HCT116 (cell line): ENCODE measurements at regions not wholly inside any gene's neighbourhood (a gene's known extent, or its start where the extent isn't known, plus 50 kb on each side); places are given as distances from the start of the nearest gene placed in this dataset.

Source experiments
- ATAC-seq: fragments of 200-7000 bp; cut with Tn5 transposase; 2 replicates; pipeline ENCODE4 v1.9.1; 2020; ENCODE audit warnings: mild to moderate bottlenecking, moderate library complexity
- BruUV-seq: library from RNA; stranded (reverse); fragments of 400-500 nt; replicated peaks from 2 replicates; lab custom pipeline; 2021; lab: Mats Ljungman, UMichigan
- CTCF ChIA-PET: fragments of 300-600 bp; sonication (Branson Sonifier 250); formaldehyde crosslinking; loops from one replicate; lab custom pipeline; 2021; ENCODE audit warnings: antibody characterized with exemption; lab: Charles Lee
- POLR2A ChIA-PET: fragments of 300-600, 350-600 bp; sonication (Branson Sonifier 250); formaldehyde crosslinking; loops from one replicate; lab custom pipeline; 2021; ENCODE audit warnings: antibody characterized with exemption; lab: Charles Lee
- RAD21 ChIA-PET, 2 experiments: fragments of 300-600 bp; sonication (Branson Sonifier 250); formaldehyde crosslinking; loops; one replicate each; lab custom pipeline; 2023; ENCODE audit warnings: low total read pairs in 2 of 2; ENCODE audit not compliant: uncharacterized antibody in 2 of 2, unreplicated experiment in 2 of 2, low non-redundant PET in 1 of 2; lab: Charles Lee
- DNase-seq: peaks from one replicate; pipeline ENCODE4 v3.0.0-alpha.2; 2010; ENCODE audit warnings: low read depth, low spot score
- H2AFZ ChIP-seq: fragments of 200-600 bp; shearing (Covaris generic), sonication (generic); 2 replicates; pipeline ENCODE4 v1.6.1; 2017; ENCODE audit warnings: low read depth, mixed run types, mixed read lengths, antibody characterized with exemption, low read length; ENCODE audit not compliant: poor library complexity, severe bottlenecking
- H3K27ac ChIP-seq: 2 replicates; pipeline ENCODE4 v1.5.1; 2012; ENCODE audit warnings: low read depth, low read length
- H3K27me3 ChIP-seq: fragments of 200-600 bp; sonication (generic); 2 replicates; pipeline ENCODE4 v1.6.1; 2016; ENCODE audit warnings: mixed run types, low read length, mixed read lengths; ENCODE audit not compliant: insufficient read depth
- H3K36me3 ChIP-seq, 2 experiments: fragments of 200-500 bp in 1 of 2; fragments of 200-600 bp in 1 of 2; sonication (Bioruptor generic) in 1 of 2; sonication (generic) in 1 of 2; 2 replicates each; pipeline versions ENCODE4 v1.5.1 to v1.6.1; 2014 to 2016; ENCODE audit warnings: low read length in 2 of 2, inconsistent platforms in 1 of 2, mixed read lengths in 1 of 2, mixed run types in 1 of 2; ENCODE audit not compliant: insufficient read depth in 2 of 2, control insufficient read depth in 1 of 2
- H3K4me1 ChIP-seq, 2 experiments: fragments of 200-600 bp in 1 of 2; sonication (generic) in 1 of 2; 2 replicates each; pipeline versions ENCODE4 v1.5.1 to v1.6.1; 2012 to 2017; ENCODE audit warnings: low read length in 2 of 2, inconsistent platforms in 1 of 2, mild to moderate bottlenecking in 1 of 2, mixed read lengths in 1 of 2, mixed run types in 1 of 2, moderate library complexity in 1 of 2; ENCODE audit not compliant: insufficient read depth in 2 of 2, control insufficient read depth in 1 of 2
- H3K4me2 ChIP-seq: fragments of 200-600 bp; sonication (generic); 2 replicates; pipeline ENCODE4 v1.6.1; 2017; ENCODE audit warnings: mixed run types, low read length, mixed read lengths
- H3K4me3 ChIP-seq, 2 experiments: fragments of 200-600 bp in 1 of 2; sonication (generic) in 1 of 2; replicated peaks in 1 of 2; 2 replicates each; pipeline ENCODE4 v1.5.1; 2011 to 2016; ENCODE audit warnings: low read length in 2 of 2, control low read depth in 1 of 2, low read depth in 1 of 2, mild to moderate bottlenecking in 1 of 2, mixed read lengths in 1 of 2, mixed run types in 1 of 2
- H3K79me2 ChIP-seq: fragments of 200-600 bp; sonication (generic); 2 replicates; pipeline ENCODE4 v1.6.1; 2017; ENCODE audit warnings: mild to moderate bottlenecking, mixed run types, low read length, moderate library complexity, mixed read lengths; ENCODE audit not compliant: insufficient read depth
- H3K9ac ChIP-seq: fragments of 200-600 bp; sonication (generic); 2 replicates; pipeline ENCODE4 v1.6.1; 2016; ENCODE audit warnings: low read length, mixed read lengths
- H3K9me2 ChIP-seq: fragments of 200-600 bp; sonication (generic), shearing (Covaris generic); 2 replicates; pipeline ENCODE4 v1.6.1; 2017; ENCODE audit warnings: mixed run types, mild to moderate bottlenecking, moderate library complexity; ENCODE audit not compliant: insufficient read depth
- H3K9me3 ChIP-seq, 2 experiments: fragments of 200-500 bp in 1 of 2; fragments of 200-600 bp in 1 of 2; sonication (Bioruptor generic) in 1 of 2; sonication (generic) in 1 of 2; 2 replicates each; pipeline ENCODE4 v1.6.1; 2014 to 2017; ENCODE audit warnings: low read length in 2 of 2, mixed read lengths in 2 of 2, inconsistent platforms in 1 of 2, low read depth in 1 of 2, mild to moderate bottlenecking in 1 of 2, mixed run types in 1 of 2, moderate library complexity in 1 of 2; ENCODE audit not compliant: control insufficient read depth in 1 of 2, insufficient read depth in 1 of 2
- H4K20me1 ChIP-seq: fragments of 200-600 bp; sonication (generic), shearing (Covaris generic); 2 replicates; pipeline ENCODE4 v1.6.1; 2017; ENCODE audit warnings: mixed run types, mild to moderate bottlenecking, moderate library complexity; ENCODE audit not compliant: insufficient read depth
- CBX3 ChIP-seq: IDR thresholded peaks from 2 replicates; pipeline ENCODE4 v1.6.1; 2012; ENCODE audit warnings: low read depth
- EGR1 ChIP-seq: IDR thresholded peaks from 2 replicates; pipeline ENCODE4 v1.6.1; 2012; ENCODE audit warnings: low read depth
- ELF1 ChIP-seq: IDR thresholded peaks from 2 replicates; pipeline ENCODE4 v1.6.1; 2012; ENCODE audit warnings: low read depth, borderline replicate concordance
- JUND ChIP-seq: IDR thresholded peaks from 2 replicates; pipeline ENCODE4 v1.6.1; 2012
- POLR2AphosphoS5 ChIP-seq: IDR thresholded peaks from 2 replicates; pipeline ENCODE4 v1.6.1; 2011; ENCODE audit warnings: mild to moderate bottlenecking, low read depth, low read length, moderate library complexity
- RAD21 ChIP-seq: IDR thresholded peaks from 2 replicates; pipeline ENCODE4 v1.6.1; 2012; ENCODE audit warnings: low read depth, mild to moderate bottlenecking
- SP1 ChIP-seq: IDR thresholded peaks from 2 replicates; pipeline ENCODE4 v1.6.1; 2012; ENCODE audit warnings: low read depth
- SRF ChIP-seq: IDR thresholded peaks from 2 replicates; pipeline ENCODE4 v1.6.1; 2012; ENCODE audit warnings: low read depth
- TCF7L2 ChIP-seq: IDR thresholded peaks from 2 replicates; pipeline ENCODE4 v1.7.0; 2011; ENCODE audit warnings: borderline replicate concordance, inconsistent platforms; ENCODE audit not compliant: insufficient read depth, insufficient read length; ENCODE audit errors: extremely low read depth
- YY1 ChIP-seq: IDR thresholded peaks from 2 replicates; pipeline ENCODE4 v1.6.1; 2011; ENCODE audit warnings: low read length, low read depth, moderate library complexity, mild to moderate bottlenecking; ENCODE audit not compliant: insufficient replicate concordance; ENCODE audit errors: extremely low read depth
- ZFX ChIP-seq: fragments of 450-650 bp; IDR thresholded peaks from 2 replicates; pipeline ENCODE4 v1.6.1; 2017
- ZNF274 ChIP-seq: fragments of 200-500 bp; sonication (Bioruptor generic); IDR thresholded peaks from 2 replicates; pipeline ENCODE4 v1.6.1; 2014; ENCODE audit warnings: mild to moderate bottlenecking, low read depth, low read length, inconsistent platforms
- intact Hi-C: fragments of 100-400 bp; cut with micrococcal nuclease; formaldehyde crosslinking; loops from 2 replicates; pipeline ENCODE4 v1.10.0; 2022
- TF ChIP-seq, protein P1 (sequence below): IDR thresholded peaks from 2 replicates; pipeline ENCODE4 v1.6.1; 2012
- TF ChIP-seq, protein P2 (sequence below): IDR thresholded peaks from 2 replicates; pipeline ENCODE4 v1.6.1; 2012; ENCODE audit warnings: low read depth
- TF ChIP-seq, protein P3 (sequence below): IDR thresholded peaks from 2 replicates; pipeline ENCODE4 v1.6.1; 2012
- TF ChIP-seq, protein P4 (sequence below), 3 experiments: fragments of 200-600 bp in 1 of 3; sonication (generic) in 1 of 3; IDR thresholded peaks in 2 of 3; conservative IDR thresholded peaks in 1 of 3; 2 replicates each; pipeline ENCODE4 v1.5.1; 2012 to 2017; ENCODE audit warnings: low read depth in 2 of 3, low read length in 2 of 3, antibody characterized with exemption in 1 of 3, borderline replicate concordance in 1 of 3, control low read depth in 1 of 3, mild to moderate bottlenecking in 1 of 3, mixed read lengths in 1 of 3, mixed run types in 1 of 3, moderate library complexity in 1 of 3; ENCODE audit not compliant: insufficient read depth in 1 of 3

DNA sequence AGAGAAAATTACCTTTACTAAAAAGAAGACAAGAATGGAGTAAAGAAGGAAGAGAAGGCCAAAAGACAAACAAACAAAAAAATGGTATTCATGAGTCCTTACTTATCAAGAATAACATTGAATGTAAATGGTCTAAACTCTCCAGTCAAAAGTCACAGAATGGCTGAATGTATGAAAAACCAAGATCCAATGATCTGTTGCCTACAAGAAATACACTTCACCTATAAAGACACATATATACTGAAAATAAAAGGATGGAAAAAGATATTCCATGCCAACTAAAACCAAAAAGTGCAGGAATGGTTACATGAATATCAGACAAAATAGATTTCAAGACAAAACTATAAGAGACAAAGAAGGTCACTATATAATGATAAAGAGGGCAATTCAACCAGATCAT, 65.0 kb upstream of the ASXL3 start:
- no peaks in the 10 kb centered on the region for H3K27me3 ChIP-seq
- ChIA-PET CTCF (no interaction called here), RAD21 (no interaction called here), POLR2A (no interaction called here)
- ATAC-seq, result no peak
- BruUV-seq, result no TSS peak
- peaks cover 11 to 12% of the 10 kb centered on the region in 2 experiments; a peak in 2 of 4 replicates for H3K9me3 ChIP-seq
- H3K36me3 ChIP-seq, result no peaks in the 10 kb centered on the region
- H3K4me2 ChIP-seq, result no peak overlapping the region
- intact Hi-C loops, result no loop called here
- H3K4me1 ChIP-seq, result no peaks in the 10 kb centered on the region
- no peak overlapping the region for H3K4me3 ChIP-seq
- DNase-seq, result no peak
- H2AFZ ChIP-seq, result no peak overlapping the region
- no peak overlapping the region for H3K9ac ChIP-seq
- no peak for TF ChIP-seq SP1
- TF ChIP-seq, protein P1, sequence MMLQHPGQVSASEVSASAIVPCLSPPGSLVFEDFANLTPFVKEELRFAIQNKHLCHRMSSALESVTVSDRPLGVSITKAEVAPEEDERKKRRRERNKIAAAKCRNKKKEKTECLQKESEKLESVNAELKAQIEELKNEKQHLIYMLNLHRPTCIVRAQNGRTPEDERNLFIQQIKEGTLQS, result no peak
- H3K27ac ChIP-seq, result no peak overlapping the region
- H4K20me1 ChIP-seq, result no peaks in the 10 kb centered on the region
- H3K9me2 ChIP-seq, result no peaks in the 10 kb centered on the region
- no peaks in the 10 kb centered on the region for H3K79me2 ChIP-seq

DNA sequence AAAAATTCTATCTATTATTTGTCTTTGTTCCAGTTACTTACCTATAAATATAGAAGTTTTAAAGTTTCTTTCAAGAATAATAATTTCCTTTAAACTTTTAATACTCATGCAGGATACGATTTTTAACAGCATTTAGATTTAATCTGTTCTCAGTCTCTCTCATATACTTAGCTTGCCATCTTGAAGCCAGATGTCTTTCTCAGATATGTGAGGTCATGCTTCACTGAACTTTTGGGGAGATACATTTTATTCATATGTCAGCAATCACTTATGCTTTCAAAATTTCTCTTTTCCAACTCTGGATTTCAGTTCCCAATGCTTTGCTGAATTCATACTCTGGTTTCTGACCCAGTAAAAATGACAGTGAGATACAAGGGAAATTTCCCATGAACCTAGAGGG, 66.5 kb upstream of the CCDC178 start:
- Histone ChIP-seq H3K4me2 (no peak overlapping the region), H3K4me3 (no peak overlapping the region), H3K79me2 (no peaks in the 10 kb centered on the region), H3K9me2 (no peaks in the 10 kb centered on the region), H3K27ac (no peak overlapping the region), H3K9me3 (peaks cover 15 to 25% of the 10 kb centered on the region in 2 experiments; a peak in 2 of 4 replicates), H4K20me1 (no peaks in the 10 kb centered on the region), H3K9ac (no peak overlapping the region), H3K36me3 (no peaks in the 10 kb centered on the region), H3K27me3 (no peaks in the 10 kb centered on the region), H3K4me1 (no peaks in the 10 kb centered on the region), H2AFZ (no peak overlapping the region)
- DNase-seq (no peak), ATAC-seq (no peak)
- POLR2A ChIA-PET, result no interaction called here
- BruUV-seq, result no TSS peak
- RAD21 ChIA-PET, result no interaction called here
- intact Hi-C loops, result no loop called here
- CTCF ChIA-PET, result no interaction called here
- no peak for TF ChIP-seq TCF7L2
- no peak for TF ChIP-seq YY1
- TF ChIP-seq EGR1, result no peak
- TF ChIP-seq, protein P2, sequence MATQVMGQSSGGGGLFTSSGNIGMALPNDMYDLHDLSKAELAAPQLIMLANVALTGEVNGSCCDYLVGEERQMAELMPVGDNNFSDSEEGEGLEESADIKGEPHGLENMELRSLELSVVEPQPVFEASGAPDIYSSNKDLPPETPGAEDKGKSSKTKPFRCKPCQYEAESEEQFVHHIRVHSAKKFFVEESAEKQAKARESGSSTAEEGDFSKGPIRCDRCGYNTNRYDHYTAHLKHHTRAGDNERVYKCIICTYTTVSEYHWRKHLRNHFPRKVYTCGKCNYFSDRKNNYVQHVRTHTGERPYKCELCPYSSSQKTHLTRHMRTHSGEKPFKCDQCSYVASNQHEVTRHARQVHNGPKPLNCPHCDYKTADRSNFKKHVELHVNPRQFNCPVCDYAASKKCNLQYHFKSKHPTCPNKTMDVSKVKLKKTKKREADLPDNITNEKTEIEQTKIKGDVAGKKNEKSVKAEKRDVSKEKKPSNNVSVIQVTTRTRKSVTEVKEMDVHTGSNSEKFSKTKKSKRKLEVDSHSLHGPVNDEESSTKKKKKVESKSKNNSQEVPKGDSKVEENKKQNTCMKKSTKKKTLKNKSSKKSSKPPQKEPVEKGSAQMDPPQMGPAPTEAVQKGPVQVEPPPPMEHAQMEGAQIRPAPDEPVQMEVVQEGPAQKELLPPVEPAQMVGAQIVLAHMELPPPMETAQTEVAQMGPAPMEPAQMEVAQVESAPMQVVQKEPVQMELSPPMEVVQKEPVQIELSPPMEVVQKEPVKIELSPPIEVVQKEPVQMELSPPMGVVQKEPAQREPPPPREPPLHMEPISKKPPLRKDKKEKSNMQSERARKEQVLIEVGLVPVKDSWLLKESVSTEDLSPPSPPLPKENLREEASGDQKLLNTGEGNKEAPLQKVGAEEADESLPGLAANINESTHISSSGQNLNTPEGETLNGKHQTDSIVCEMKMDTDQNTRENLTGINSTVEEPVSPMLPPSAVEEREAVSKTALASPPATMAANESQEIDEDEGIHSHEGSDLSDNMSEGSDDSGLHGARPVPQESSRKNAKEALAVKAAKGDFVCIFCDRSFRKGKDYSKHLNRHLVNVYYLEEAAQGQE, result no peak
- no peak for TF ChIP-seq RAD21
- TF ChIP-seq, protein P1, result no peak
- no peak for TF ChIP-seq CBX3
- TF ChIP-seq JUND, result no peak
- TF ChIP-seq POLR2AphosphoS5, result no peak
- TF ChIP-seq, protein P3, sequence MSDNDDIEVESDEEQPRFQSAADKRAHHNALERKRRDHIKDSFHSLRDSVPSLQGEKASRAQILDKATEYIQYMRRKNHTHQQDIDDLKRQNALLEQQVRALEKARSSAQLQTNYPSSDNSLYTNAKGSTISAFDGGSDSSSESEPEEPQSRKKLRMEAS, result no peak
- no peak for TF ChIP-seq ELF1
- TF ChIP-seq, protein P4, sequence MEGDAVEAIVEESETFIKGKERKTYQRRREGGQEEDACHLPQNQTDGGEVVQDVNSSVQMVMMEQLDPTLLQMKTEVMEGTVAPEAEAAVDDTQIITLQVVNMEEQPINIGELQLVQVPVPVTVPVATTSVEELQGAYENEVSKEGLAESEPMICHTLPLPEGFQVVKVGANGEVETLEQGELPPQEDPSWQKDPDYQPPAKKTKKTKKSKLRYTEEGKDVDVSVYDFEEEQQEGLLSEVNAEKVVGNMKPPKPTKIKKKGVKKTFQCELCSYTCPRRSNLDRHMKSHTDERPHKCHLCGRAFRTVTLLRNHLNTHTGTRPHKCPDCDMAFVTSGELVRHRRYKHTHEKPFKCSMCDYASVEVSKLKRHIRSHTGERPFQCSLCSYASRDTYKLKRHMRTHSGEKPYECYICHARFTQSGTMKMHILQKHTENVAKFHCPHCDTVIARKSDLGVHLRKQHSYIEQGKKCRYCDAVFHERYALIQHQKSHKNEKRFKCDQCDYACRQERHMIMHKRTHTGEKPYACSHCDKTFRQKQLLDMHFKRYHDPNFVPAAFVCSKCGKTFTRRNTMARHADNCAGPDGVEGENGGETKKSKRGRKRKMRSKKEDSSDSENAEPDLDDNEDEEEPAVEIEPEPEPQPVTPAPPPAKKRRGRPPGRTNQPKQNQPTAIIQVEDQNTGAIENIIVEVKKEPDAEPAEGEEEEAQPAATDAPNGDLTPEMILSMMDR (IDR thresholded peaks at IDR 0.05 in 2 of 3, conservative IDR thresholded peaks at IDR 0.05 in 1 of 3; ENCODE audit: borderline replicate concordance in 1 of 3, insufficient read depth in 1 of 3, low read depth in 2 of 3, low read length in 2 of 3), result no peak
- TF ChIP-seq ZNF274, result no peak
- TF ChIP-seq ZFX, result no peak
- TF ChIP-seq SRF, result no peak
